H9 (cell line): ENCODE measurements at regions not wholly inside any gene's neighbourhood (a gene's known extent, or its start where the extent isn't known, plus 50 kb on each side); places are given as distances from the start of the nearest gene placed in this dataset.

Source experiments
- DNase-seq: peaks from one replicate; pipeline ENCODE4 v3.0.0-alpha.2; 2017
- H2AFZ ChIP-seq: one replicate; pipeline ENCODE4 v1.6.1; 2013; ENCODE audit warnings: mild to moderate bottlenecking, low read length, control low read depth, moderate library complexity
- H2AK5ac ChIP-seq: 2 replicates; pipeline ENCODE4 v1.6.1; 2013; ENCODE audit warnings: low read length, control low read depth, mixed read lengths; ENCODE audit not compliant: insufficient read length
- H2BK120ac ChIP-seq: one replicate; pipeline ENCODE4 v1.6.1; 2013; ENCODE audit warnings: low read depth, mild to moderate bottlenecking, low read length, control low read depth, inconsistent platforms; ENCODE audit not compliant: poor library complexity, severe bottlenecking
- H2BK12ac ChIP-seq: 2 replicates; pipeline ENCODE4 v1.6.1; 2013; ENCODE audit warnings: low read length, control low read depth, mixed read lengths, low read depth; ENCODE audit not compliant: insufficient read length
- H2BK15ac ChIP-seq: 2 replicates; pipeline ENCODE4 v1.6.1; 2013; ENCODE audit warnings: low read depth, low read length, control low read depth
- H2BK20ac ChIP-seq: one replicate; pipeline ENCODE4 v1.6.1; 2013; ENCODE audit warnings: low read depth, mild to moderate bottlenecking, low read length, control low read depth, inconsistent platforms; ENCODE audit not compliant: poor library complexity, severe bottlenecking
- H2BK5ac ChIP-seq: 2 replicates; pipeline ENCODE4 v1.6.1; 2013; ENCODE audit warnings: low read length, control low read depth, mixed read lengths; ENCODE audit not compliant: insufficient read length
- H3K14ac ChIP-seq: 2 replicates; pipeline ENCODE4 v1.6.1; 2013; ENCODE audit warnings: low read length, control low read depth; ENCODE audit not compliant: insufficient read depth
- H3K18ac ChIP-seq: 2 replicates; pipeline ENCODE4 v1.6.1; 2013; ENCODE audit warnings: low read depth, mild to moderate bottlenecking, mixed read lengths, low read length, control low read depth; ENCODE audit not compliant: insufficient read length
- H3K23ac ChIP-seq: 2 replicates; pipeline ENCODE4 v1.6.1; 2013; ENCODE audit warnings: low read length, control low read depth, mixed read lengths, low read depth; ENCODE audit not compliant: insufficient read length
- H3K23me2 ChIP-seq: 2 replicates; pipeline ENCODE4 v1.6.1; 2013; ENCODE audit warnings: low read depth, mild to moderate bottlenecking, mixed read lengths, low read length, control low read depth; ENCODE audit not compliant: insufficient read length, poor library complexity, severe bottlenecking
- H3K27ac ChIP-seq: 2 replicates; pipeline ENCODE4 v1.5.1; 2013; ENCODE audit warnings: low read length, control low read depth, mixed read lengths, low read depth; ENCODE audit not compliant: insufficient read length
- H3K27me3 ChIP-seq: 2 replicates; pipeline ENCODE4 v1.6.1; 2013; ENCODE audit warnings: low read length, control low read depth, inconsistent platforms; ENCODE audit not compliant: insufficient read depth
- H3K4ac ChIP-seq: 2 replicates; pipeline ENCODE4 v1.6.1; 2013; ENCODE audit warnings: low read depth, mild to moderate bottlenecking, control low read depth, inconsistent platforms, low read length, moderate library complexity
- H3K4me1 ChIP-seq: 2 replicates; pipeline ENCODE4 v1.6.1; 2013; ENCODE audit warnings: low read length, control low read depth, inconsistent platforms; ENCODE audit not compliant: insufficient read depth
- H3K4me2 ChIP-seq: 2 replicates; pipeline ENCODE4 v1.6.1; 2013; ENCODE audit warnings: low read length, control low read depth, mixed read lengths; ENCODE audit not compliant: insufficient read length, insufficient read depth
- H3K56ac ChIP-seq: 2 replicates; pipeline ENCODE4 v1.6.1; 2013; ENCODE audit warnings: low read depth, mild to moderate bottlenecking, mixed read lengths, low read length, control low read depth; ENCODE audit not compliant: insufficient read length
- H3K79me1 ChIP-seq: 2 replicates; pipeline ENCODE4 v1.6.1; 2013; ENCODE audit warnings: low read depth, mild to moderate bottlenecking, moderate library complexity, low read length, control low read depth, inconsistent platforms; ENCODE audit not compliant: insufficient read depth, poor library complexity, severe bottlenecking
- H3K79me2 ChIP-seq: 2 replicates; pipeline ENCODE4 v1.6.1; 2013; ENCODE audit warnings: low read length, control low read depth, inconsistent platforms; ENCODE audit not compliant: insufficient read depth
- H3K9ac ChIP-seq: 2 replicates; pipeline ENCODE4 v1.6.1; 2013; ENCODE audit warnings: low read length, control low read depth, mixed read lengths; ENCODE audit not compliant: insufficient read length; ENCODE audit errors: extremely low read depth
- H3K9me3 ChIP-seq: one replicate; pipeline ENCODE4 v1.6.1; 2013; ENCODE audit warnings: low read depth, low read length, inconsistent platforms; ENCODE audit not compliant: control insufficient read depth
- H3T11ph ChIP-seq: one replicate; pipeline ENCODE4 v1.6.1; 2013; ENCODE audit warnings: mild to moderate bottlenecking, low read length, control low read depth, inconsistent platforms
- H4K20me1 ChIP-seq: one replicate; pipeline ENCODE4 v1.6.1; 2013; ENCODE audit not compliant: control insufficient read depth, insufficient read length, insufficient read depth
- H4K5ac ChIP-seq: 2 replicates; pipeline ENCODE4 v1.6.1; 2013; ENCODE audit warnings: low read depth, mild to moderate bottlenecking, mixed read lengths, low read length, control low read depth; ENCODE audit not compliant: insufficient read length
- H4K8ac ChIP-seq: replicated peaks from 2 replicates; pipeline ENCODE4 v1.6.1; 2013; ENCODE audit warnings: low read length, control low read depth, mixed read lengths, low read depth; ENCODE audit not compliant: insufficient read length
- H4K91ac ChIP-seq: 2 replicates; pipeline ENCODE4 v1.6.1; 2013; ENCODE audit warnings: low read depth, mild to moderate bottlenecking, moderate library complexity, mixed read lengths, low read length, control low read depth; ENCODE audit not compliant: insufficient read length
- H3K27ac Mint-ChIP-seq, 3 experiments: 2 replicates in 2 of 3; 3 replicates in 1 of 3; pipeline ENCODE4 v1.8.0; 2020 to 2021; ENCODE audit warnings: mixed read lengths in 3 of 3, mild to moderate bottlenecking in 1 of 3, moderate library complexity in 1 of 3
- H3K27me3 Mint-ChIP-seq: 2 replicates; pipeline ENCODE4 v1.8.0; 2021; ENCODE audit warnings: low read depth, mild to moderate bottlenecking, moderate library complexity, mixed read lengths
- H3K36me3 Mint-ChIP-seq, 3 experiments: 2 replicates in 2 of 3; 3 replicates in 1 of 3; pipeline ENCODE4 v1.8.0; 2020 to 2021; ENCODE audit warnings: low read depth in 3 of 3, mixed read lengths in 3 of 3; ENCODE audit not compliant: insufficient read depth in 1 of 3
- H3K4me1 Mint-ChIP-seq, 2 experiments: 2 replicates each; pipeline ENCODE4 v1.8.0; 2020; ENCODE audit warnings: mixed read lengths in 2 of 2
- H3K4me3 Mint-ChIP-seq, 2 experiments: 2 replicates in 1 of 2; 3 replicates in 1 of 2; pipeline ENCODE4 v1.8.0; 2020 to 2021; ENCODE audit warnings: mild to moderate bottlenecking in 2 of 2, mixed read lengths in 2 of 2, moderate library complexity in 1 of 2
- H3K9me3 Mint-ChIP-seq, 2 experiments: 2 replicates in 1 of 2; 3 replicates in 1 of 2; pipeline ENCODE4 v1.8.0; 2020; ENCODE audit warnings: mild to moderate bottlenecking in 2 of 2, mixed read lengths in 2 of 2, moderate library complexity in 1 of 2
- CTCF ChIP-seq: fragments of 200-600 bp; sonication (generic); conservative IDR thresholded peaks from 3 replicates; pipeline ENCODE4 v1.8.0; 2021; ENCODE audit warnings: antibody characterized with exemption, mild to moderate bottlenecking
- WGBS: extraction: QIAGEN DNeasy Blood & Tissue Kit; methylation state at CpG from one replicate; pipeline ENCODE4 v1.1.7; 2013; ENCODE audit warnings: missing lambda C conversion rate, low lambda C conversion rate, mixed read lengths; ENCODE audit not compliant: insufficient read length; ENCODE audit errors: extremely low coverage; 5-methylcytosine and 5-hydroxymethylcytosine counted together

DNA sequence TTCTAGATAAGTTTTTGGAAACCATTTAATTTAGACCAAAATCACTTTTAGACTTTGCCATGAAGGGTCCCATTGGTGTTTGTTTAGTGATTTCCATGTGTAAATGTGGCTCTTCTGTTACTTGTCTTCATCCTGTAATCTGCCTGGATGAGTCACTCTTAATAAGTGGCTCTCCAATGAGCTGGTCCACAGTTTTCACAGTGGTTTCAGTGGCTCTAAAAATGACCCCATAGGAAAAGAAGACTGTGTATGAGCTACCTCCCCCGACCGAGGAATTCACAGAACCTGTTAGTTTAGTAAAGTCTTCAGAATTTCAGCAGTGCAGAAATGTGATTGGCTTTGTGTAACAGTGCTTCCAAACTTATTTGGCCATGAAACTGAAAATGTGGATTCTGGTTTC lies 492.0 kb upstream of the MARCKS start:
- Histone ChIP-seq H2BK15ac (no peak overlapping the region), H3K27ac (no peak overlapping the region), H3K9me3 (no peaks in the 10 kb centered on the region), H2BK12ac (no peak overlapping the region), H3K14ac (no peak overlapping the region), H3K4me2 (no peak overlapping the region), H2BK120ac (no peak overlapping the region), H3K23ac (no peak overlapping the region), H3K4me1 (peaks cover 5% of the 10 kb centered on the region; the same call in 1 of the 2 replicates), H2BK20ac (no peak overlapping the region), H3T11ph (no peak overlapping the region), H3K79me2 (no peaks in the 10 kb centered on the region), H3K18ac (no peak overlapping the region), H2AK5ac (no peak overlapping the region), H4K91ac (no peak overlapping the region), H3K9ac (no peak overlapping the region), H3K79me1 (no peaks in the 10 kb centered on the region), H4K20me1 (no peaks in the 10 kb centered on the region), H3K23me2 (no peaks in the 10 kb centered on the region), H3K27me3 (no peaks in the 10 kb centered on the region), H3K56ac (no peak overlapping the region), H2BK5ac (no peak overlapping the region), H3K4ac (no peak overlapping the region), H2AFZ (no peak overlapping the region), H4K5ac (no peak overlapping the region), H4K8ac (no peak overlapping the region)
- H3K27me3 Mint-ChIP-seq = no peaks in the 10 kb centered on the region
- no peak for TF ChIP-seq CTCF
- DNase-seq = no peak
- H3K4me1 Mint-ChIP-seq = peaks cover 18 to 29% of the 10 kb centered on the region in 2 experiments
- no peaks in the 10 kb centered on the region for H3K36me3 Mint-ChIP-seq
- no peaks in the 10 kb centered on the region for H3K9me3 Mint-ChIP-seq
- no CpG with 5 or more reads among the region's 2 CpGs for WGBS
- no peak overlapping the region for H3K27ac Mint-ChIP-seq
- H3K4me3 Mint-ChIP-seq = no peak overlapping the region
